Caco-2 (cell line): ENCODE measurements at regions not wholly inside any gene's neighbourhood (a gene's known extent, or its start where the extent isn't known, plus 50 kb on each side); places are given as distances from the start of the nearest gene placed in this dataset.

Source experiments
- BruUV-seq: library from RNA; stranded (reverse); fragments of 400-500 nt; replicated peaks from 2 replicates; lab custom pipeline; 2021; lab: Mats Ljungman, UMichigan
- CTCF ChIA-PET: fragments of 300-600 bp; sonication (Branson Sonifier 250); formaldehyde crosslinking; loops from one replicate; lab custom pipeline; 2022; ENCODE audit warnings: antibody characterized with exemption; lab: Charles Lee
- POLR2A ChIA-PET: fragments of 300-600 bp; sonication (Branson Sonifier 250); formaldehyde crosslinking; loops from one replicate; lab custom pipeline; 2022; ENCODE audit warnings: antibody characterized with exemption; lab: Charles Lee
- DNase-seq, 2 experiments: peaks; one replicate each; pipeline versions ENCODE4 v3.0.0 to v3.0.0-alpha.2; 2020 to 2022
- H3K27me3 ChIP-seq: replicated peaks from 2 replicates; pipeline ENCODE4 v1.6.0; 2011; ENCODE audit warnings: low read length; ENCODE audit not compliant: control insufficient read depth, insufficient read depth
- H3K36me3 ChIP-seq: 2 replicates; pipeline ENCODE4 v1.5.1; 2011; ENCODE audit warnings: low read length; ENCODE audit not compliant: control insufficient read depth, insufficient read depth
- H3K4me1 ChIP-seq: fragments of 250-450 bp; sonication (Bioruptor Pico); 2 replicates; pipeline ENCODE4 v1.5.1; 2020; ENCODE audit warnings: mild to moderate bottlenecking
- H3K4me3 ChIP-seq: 2 replicates; pipeline ENCODE4 v1.5.1; 2011; ENCODE audit warnings: low read depth, mild to moderate bottlenecking, control low read depth, low read length
- H3K9me3 ChIP-seq: fragments of 250-450 bp; sonication (Bioruptor Pico); 2 replicates; pipeline ENCODE4 v1.5.1; 2020; ENCODE audit warnings: mild to moderate bottlenecking, moderate library complexity
- H3K27ac Mint-ChIP-seq: one replicate; pipeline ENCODE4 v1.8.0; 2022; ENCODE audit warnings: mixed read lengths; ENCODE audit not compliant: unreplicated experiment
- H3K27me3 Mint-ChIP-seq: one replicate; pipeline ENCODE4 v1.8.0; 2022; ENCODE audit warnings: mixed read lengths; ENCODE audit not compliant: insufficient read depth, unreplicated experiment
- H3K36me3 Mint-ChIP-seq: one replicate; pipeline ENCODE4 v1.8.0; 2022; ENCODE audit warnings: mild to moderate bottlenecking, mixed read lengths; ENCODE audit not compliant: insufficient read depth, unreplicated experiment
- H3K4me1 Mint-ChIP-seq: one replicate; pipeline ENCODE4 v1.8.0; 2022; ENCODE audit warnings: low read depth, mixed read lengths; ENCODE audit not compliant: unreplicated experiment
- H3K4me3 Mint-ChIP-seq: one replicate; pipeline ENCODE4 v1.8.0; 2022; ENCODE audit warnings: mild to moderate bottlenecking, moderate library complexity, mixed read lengths; ENCODE audit not compliant: unreplicated experiment
- H3K9me3 Mint-ChIP-seq: one replicate; pipeline ENCODE4 v1.8.0; 2022; ENCODE audit warnings: mixed read lengths; ENCODE audit not compliant: unreplicated experiment
- intact Hi-C: fragments of 100-400 bp; cut with micrococcal nuclease; formaldehyde crosslinking; loops from one replicate; pipeline ENCODE4 v1.10.0; 2022; ENCODE audit not compliant: unreplicated experiment
- TF ChIP-seq, protein P1 (sequence below), 2 experiments: fragments of 200-600 bp in 1 of 2; IDR thresholded peaks; 1 replicate in 1 of 2; 2 replicates in 1 of 2; pipeline versions ENCODE4 v1.5.1 to v1.8.0; 2011 to 2022; ENCODE audit warnings: antibody characterized with exemption in 1 of 2, control low read depth in 1 of 2, inconsistent platforms in 1 of 2, low read depth in 1 of 2, low read length in 1 of 2, mild to moderate bottlenecking in 1 of 2, moderate library complexity in 1 of 2; ENCODE audit not compliant: insufficient read depth in 1 of 2, severe bottlenecking in 1 of 2, unreplicated experiment in 1 of 2

DNA sequence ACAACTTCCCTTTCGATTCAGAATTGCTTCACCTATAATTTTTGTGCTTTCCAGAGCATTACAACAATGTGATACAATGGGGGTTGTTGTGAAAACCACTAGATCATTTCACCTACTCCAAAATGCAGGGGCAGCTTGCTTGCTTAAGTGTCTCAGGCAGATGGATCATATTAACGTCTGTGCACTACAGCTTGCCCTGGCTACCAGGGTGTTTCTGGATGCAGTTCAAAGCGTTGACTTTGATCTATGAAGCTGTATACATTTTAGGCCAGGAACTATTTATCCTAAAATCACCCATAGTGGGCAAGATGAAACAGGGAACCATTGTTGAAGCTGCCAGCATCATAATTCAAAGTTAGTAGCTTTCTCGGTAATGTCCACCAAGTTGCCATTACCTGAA is 339.5 kb upstream of the HSF2 start:
- POLR2A ChIA-PET: no interaction called here
- CTCF ChIA-PET: no interaction called here

GRCh38 chr6:122061855-122062254 is 337.6 kb upstream of the HSF2 start:
- POLR2A ChIA-PET: no interaction called here
- no peaks in the 10 kb centered on the region for H3K36me3 Mint-ChIP-seq
- DNase-seq: no peak
- no peaks in the 10 kb centered on the region for H3K36me3 ChIP-seq
- no peak overlapping the region for H3K4me3 Mint-ChIP-seq
- CTCF ChIA-PET: no interaction called here
- H3K9me3 ChIP-seq: no peaks in the 10 kb centered on the region
- no peaks in the 10 kb centered on the region; the same call in 1 of the 2 replicates for H3K27me3 ChIP-seq
- no TSS peak for BruUV-seq
- H3K27ac Mint-ChIP-seq: no peak overlapping the region
- no peak overlapping the region for H3K4me3 ChIP-seq
- H3K4me1 Mint-ChIP-seq: no peaks in the 10 kb centered on the region
- intact Hi-C loops: no loop called here
- peaks cover 7% of the 10 kb centered on the region for H3K27me3 Mint-ChIP-seq
- no peaks in the 10 kb centered on the region for H3K9me3 Mint-ChIP-seq
- no peaks in the 10 kb centered on the region for H3K4me1 ChIP-seq
- TF ChIP-seq, protein P1, sequence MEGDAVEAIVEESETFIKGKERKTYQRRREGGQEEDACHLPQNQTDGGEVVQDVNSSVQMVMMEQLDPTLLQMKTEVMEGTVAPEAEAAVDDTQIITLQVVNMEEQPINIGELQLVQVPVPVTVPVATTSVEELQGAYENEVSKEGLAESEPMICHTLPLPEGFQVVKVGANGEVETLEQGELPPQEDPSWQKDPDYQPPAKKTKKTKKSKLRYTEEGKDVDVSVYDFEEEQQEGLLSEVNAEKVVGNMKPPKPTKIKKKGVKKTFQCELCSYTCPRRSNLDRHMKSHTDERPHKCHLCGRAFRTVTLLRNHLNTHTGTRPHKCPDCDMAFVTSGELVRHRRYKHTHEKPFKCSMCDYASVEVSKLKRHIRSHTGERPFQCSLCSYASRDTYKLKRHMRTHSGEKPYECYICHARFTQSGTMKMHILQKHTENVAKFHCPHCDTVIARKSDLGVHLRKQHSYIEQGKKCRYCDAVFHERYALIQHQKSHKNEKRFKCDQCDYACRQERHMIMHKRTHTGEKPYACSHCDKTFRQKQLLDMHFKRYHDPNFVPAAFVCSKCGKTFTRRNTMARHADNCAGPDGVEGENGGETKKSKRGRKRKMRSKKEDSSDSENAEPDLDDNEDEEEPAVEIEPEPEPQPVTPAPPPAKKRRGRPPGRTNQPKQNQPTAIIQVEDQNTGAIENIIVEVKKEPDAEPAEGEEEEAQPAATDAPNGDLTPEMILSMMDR (IDR thresholded peaks at IDR 0.05; ENCODE audit: insufficient read depth in 1 of 2, low read depth in 1 of 2, low read length in 1 of 2, severe bottlenecking in 1 of 2, unreplicated experiment in 1 of 2): no peak

More for the DNA sequence above, 339.5 kb upstream of the HSF2 start:
- Mint-ChIP-seq H3K27ac (no peak overlapping the region), H3K4me1 (no peaks in the 10 kb centered on the region), H3K27me3 (peaks cover 12% of the 10 kb centered on the region), H3K4me3 (no peak overlapping the region), H3K36me3 (no peaks in the 10 kb centered on the region), H3K9me3 (no peaks in the 10 kb centered on the region)
- no peak overlapping the region for H3K4me3 ChIP-seq
- no peaks in the 10 kb centered on the region for H3K4me1 ChIP-seq
- no peak for DNase-seq
- no peaks in the 10 kb centered on the region for H3K9me3 ChIP-seq
- BruUV-seq: no TSS peak
- no peaks in the 10 kb centered on the region for H3K36me3 ChIP-seq
- intact Hi-C loops: no loop called here
- TF ChIP-seq, protein P1 (IDR thresholded peaks at IDR 0.05; ENCODE audit: insufficient read depth in 1 of 2, low read depth in 1 of 2, low read length in 1 of 2, severe bottlenecking in 1 of 2, unreplicated experiment in 1 of 2): no peak
- H3K27me3 ChIP-seq: no peaks in the 10 kb centered on the region; the same call in 1 of the 2 replicates

- Mint-ChIP-seq H3K9me3 (no peaks in the 10 kb centered on the region), H3K36me3 (no peaks in the 10 kb centered on the region), H3K27me3 (peaks cover 7% of the 10 kb centered on the region), H3K4me1 (no peaks in the 10 kb centered on the region), H3K4me3 (no peak overlapping the region), H3K27ac (no peak overlapping the region)
- Histone ChIP-seq H3K9me3 (no peaks in the 10 kb centered on the region), H3K36me3 (no peaks in the 10 kb centered on the region), H3K4me1 (no peaks in the 10 kb centered on the region), H3K27me3 (no peaks in the 10 kb centered on the region; the same call in 1 of the 2 replicates), H3K4me3 (no peak overlapping the region)
- ChIA-PET CTCF (no interaction called here), POLR2A (no interaction called here)
- intact Hi-C loops: no loop called here
- no TSS peak for BruUV-seq
- DNase-seq: no peak
- TF ChIP-seq, protein P1 (IDR thresholded peaks at IDR 0.05; ENCODE audit: insufficient read depth in 1 of 2, low read depth in 1 of 2, low read length in 1 of 2, severe bottlenecking in 1 of 2, unreplicated experiment in 1 of 2): no peak
Measured at GRCh38 chr6:122063076-122063475, 336.4 kb upstream of the HSF2 start.
